DND-41 (cell line): ENCODE measurements at regions not wholly inside any gene's neighbourhood (a gene's known extent, or its start where the extent isn't known, plus 50 kb on each side); places are given as distances from the start of the nearest gene placed in this dataset.

Experiments used
- CTCF ChIP-seq: IDR thresholded peaks from 2 replicates; pipeline ENCODE4 v1.5.1; 2012; ENCODE audit warnings: borderline replicate concordance, low read length, moderate library complexity, mild to moderate bottlenecking; ENCODE audit not compliant: poor library complexity, severe bottlenecking; ENCODE audit errors: extremely low read depth
- EZH2 ChIP-seq: IDR thresholded peaks from 3 replicates; pipeline ENCODE4 v1.6.1; 2012; ENCODE audit warnings: borderline replicate concordance, low read depth, mild to moderate bottlenecking, moderate library complexity, low read length, inconsistent platforms; ENCODE audit not compliant: severe bottlenecking

- no peak for TF ChIP-seq CTCF
- TF ChIP-seq EZH2 = no peak
These were observed 1431.1 kb downstream of the CDH8 start for GRCh38 chr16:60605176-60605575.
